Neural cell (in vitro differentiated cells): ENCODE measurements at regions not wholly inside any gene's neighbourhood (a gene's known extent, or its start where the extent isn't known, plus 50 kb on each side); places are given as distances from the start of the nearest gene placed in this dataset.

Source experiments
- H2AFZ ChIP-seq: fragments of 200-600, 300-800 bp; sonication (generic), shearing (Covaris generic); 2 replicates; pipeline ENCODE4 v1.6.0; 2014; ENCODE audit warnings: low read depth, mild to moderate bottlenecking, antibody characterized with exemption, low read length, moderate library complexity
- H3F3A ChIP-seq: fragments of 200-600 bp; shearing (Covaris generic); 2 replicates; pipeline ENCODE4 v1.6.1; 2016; ENCODE audit warnings: mild to moderate bottlenecking, moderate library complexity, mixed read lengths, antibody characterized with exemption, low read length; ENCODE audit not compliant: insufficient read depth, poor library complexity, severe bottlenecking
- H3K27ac ChIP-seq: fragments of 200-600, 300-800 bp; sonication (generic), shearing (Covaris generic); 2 replicates; pipeline ENCODE4 v1.5.1; 2014; ENCODE audit warnings: mild to moderate bottlenecking, low read length, moderate library complexity
- H3K27me3 ChIP-seq: fragments of 300-800, 200-600 bp; sonication (generic), shearing (Covaris generic); 2 replicates; pipeline ENCODE4 v1.6.0; 2014; ENCODE audit warnings: mild to moderate bottlenecking, low read depth, low read length, moderate library complexity; ENCODE audit not compliant: insufficient read depth
- H3K36me3 ChIP-seq: fragments of 300-800, 200-600 bp; sonication (generic), shearing (Covaris generic); 2 replicates; pipeline ENCODE4 v1.5.1; 2014; ENCODE audit warnings: mild to moderate bottlenecking, antibody characterized with exemption, low read length, moderate library complexity; ENCODE audit not compliant: insufficient read depth
- H3K4me2 ChIP-seq: fragments of 300-800, 200-600 bp; sonication (generic), shearing (Covaris generic); 2 replicates; pipeline ENCODE4 v1.6.0; 2014; ENCODE audit warnings: mild to moderate bottlenecking, low read length
- H3K4me3 ChIP-seq: fragments of 300-800, 200-600 bp; sonication (generic), shearing (Covaris generic); 2 replicates; pipeline ENCODE4 v1.5.1; 2014; ENCODE audit warnings: mild to moderate bottlenecking, low read length, moderate library complexity
- H3K79me2 ChIP-seq: fragments of 200-600 bp; shearing (Covaris generic); replicated peaks from 2 replicates; pipeline ENCODE4 v1.6.0; 2014; ENCODE audit warnings: mild to moderate bottlenecking, low read length, moderate library complexity; ENCODE audit not compliant: insufficient read depth
- H3K9ac ChIP-seq: fragments of 300-800, 200-600 bp; sonication (generic), shearing (Covaris generic); 2 replicates; pipeline ENCODE4 v1.6.1; 2016; ENCODE audit warnings: mild to moderate bottlenecking, low read length, mixed read lengths
- H3K9me2 ChIP-seq: fragments of 200-600 bp; shearing (Covaris generic); 2 replicates; pipeline ENCODE4 v1.6.1; 2016; ENCODE audit warnings: mild to moderate bottlenecking, low read length, mixed read lengths; ENCODE audit not compliant: insufficient read depth
- H3K9me3 ChIP-seq: fragments of 200-600, 300-800 bp; sonication (generic), shearing (Covaris generic); 2 replicates; pipeline ENCODE4 v1.6.1; 2016; ENCODE audit warnings: mild to moderate bottlenecking, mixed run types, low read length, moderate library complexity, mixed read lengths
- H4K20me1 ChIP-seq: fragments of 200-600 bp; shearing (Covaris generic); 2 replicates; pipeline ENCODE4 v1.6.1; 2016; ENCODE audit warnings: mild to moderate bottlenecking, mixed run types; ENCODE audit not compliant: insufficient read depth
- EP300 ChIP-seq: fragments of 450-650 bp; conservative IDR thresholded peaks from 2 replicates; pipeline ENCODE4 v1.6.1; 2014; ENCODE audit warnings: antibody characterized with exemption, mild to moderate bottlenecking, moderate library complexity; ENCODE audit not compliant: poor library complexity, severe bottlenecking
- EZH2 ChIP-seq: fragments of 200-600, 300-800 bp; shearing (Covaris generic), sonication (generic); IDR thresholded peaks from 2 replicates; pipeline ENCODE4 v1.6.1; 2014; ENCODE audit warnings: antibody characterized with exemption, low read length, borderline replicate concordance, mild to moderate bottlenecking; ENCODE audit not compliant: insufficient read depth, poor library complexity, severe bottlenecking
- MXI1 ChIP-seq: fragments of 450-650 bp; conservative IDR thresholded peaks from 2 replicates; pipeline ENCODE4 v1.6.1; 2014; ENCODE audit warnings: antibody characterized with exemption, mild to moderate bottlenecking; ENCODE audit not compliant: poor library complexity, severe bottlenecking
- POLR2AphosphoS5 ChIP-seq: IDR thresholded peaks from 2 replicates; pipeline ENCODE4 v1.6.1; 2012
- RAD21 ChIP-seq: fragments of 450-650 bp; conservative IDR thresholded peaks from 2 replicates; pipeline ENCODE4 v1.6.1; 2014; ENCODE audit warnings: antibody characterized with exemption, mild to moderate bottlenecking, moderate library complexity
- REST ChIP-seq: IDR thresholded peaks from 2 replicates; pipeline ENCODE4 v1.6.1; 2012; ENCODE audit warnings: borderline replicate concordance
- SMC3 ChIP-seq: fragments of 450-650 bp; conservative IDR thresholded peaks from 2 replicates; pipeline ENCODE4 v1.6.1; 2014; ENCODE audit warnings: antibody characterized with exemption, mild to moderate bottlenecking, moderate library complexity; ENCODE audit not compliant: poor library complexity
- TAF1 ChIP-seq: IDR thresholded peaks from 2 replicates; pipeline ENCODE4 v1.6.1; 2012; ENCODE audit warnings: low read depth
- TF ChIP-seq, protein P1 (sequence below): fragments of 450-650 bp; IDR thresholded peaks from 2 replicates; pipeline ENCODE4 v1.5.1; 2014; ENCODE audit warnings: antibody characterized with exemption, mild to moderate bottlenecking, moderate library complexity; ENCODE audit not compliant: poor library complexity, severe bottlenecking

DNA sequence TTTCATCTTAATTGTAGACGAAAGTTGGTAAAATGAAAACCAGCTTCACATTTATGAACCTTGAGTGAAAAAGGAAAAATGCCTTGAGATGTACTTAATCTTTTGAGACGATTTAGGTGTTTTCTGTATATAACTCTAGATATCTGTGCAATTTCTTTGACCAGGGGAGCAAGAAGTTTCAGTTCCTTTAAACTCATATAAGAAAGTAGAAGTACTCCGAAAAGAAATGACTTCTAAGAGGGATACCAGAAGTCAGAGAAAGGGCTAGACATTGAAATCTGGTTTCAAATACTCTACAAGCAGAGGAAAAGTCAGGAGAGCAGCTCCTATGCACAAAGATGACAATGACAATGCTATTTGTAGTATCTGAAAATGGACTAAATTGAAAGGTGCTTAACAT, 303.7 kb downstream of the BAMBI start:
- Histone ChIP-seq H3K36me3 (no peaks in the 10 kb centered on the region), H3K9me2 (no peaks in the 10 kb centered on the region), H3K4me3 (no peak overlapping the region), H2AFZ (no peak overlapping the region), H3K9ac (no peak overlapping the region), H3K9me3 (no peaks in the 10 kb centered on the region), H3K79me2 (no peaks in the 10 kb centered on the region), H4K20me1 (no peaks in the 10 kb centered on the region), H3K27me3 (no peaks in the 10 kb centered on the region), H3F3A (no peaks in the 10 kb centered on the region), H3K27ac (no peak overlapping the region), H3K4me2 (no peak overlapping the region)
- TF ChIP-seq TAF1: no peak
- no peak for TF ChIP-seq EZH2
- TF ChIP-seq REST: no peak
- TF ChIP-seq RAD21: no peak
- no peak for TF ChIP-seq POLR2AphosphoS5
- TF ChIP-seq, protein P1, sequence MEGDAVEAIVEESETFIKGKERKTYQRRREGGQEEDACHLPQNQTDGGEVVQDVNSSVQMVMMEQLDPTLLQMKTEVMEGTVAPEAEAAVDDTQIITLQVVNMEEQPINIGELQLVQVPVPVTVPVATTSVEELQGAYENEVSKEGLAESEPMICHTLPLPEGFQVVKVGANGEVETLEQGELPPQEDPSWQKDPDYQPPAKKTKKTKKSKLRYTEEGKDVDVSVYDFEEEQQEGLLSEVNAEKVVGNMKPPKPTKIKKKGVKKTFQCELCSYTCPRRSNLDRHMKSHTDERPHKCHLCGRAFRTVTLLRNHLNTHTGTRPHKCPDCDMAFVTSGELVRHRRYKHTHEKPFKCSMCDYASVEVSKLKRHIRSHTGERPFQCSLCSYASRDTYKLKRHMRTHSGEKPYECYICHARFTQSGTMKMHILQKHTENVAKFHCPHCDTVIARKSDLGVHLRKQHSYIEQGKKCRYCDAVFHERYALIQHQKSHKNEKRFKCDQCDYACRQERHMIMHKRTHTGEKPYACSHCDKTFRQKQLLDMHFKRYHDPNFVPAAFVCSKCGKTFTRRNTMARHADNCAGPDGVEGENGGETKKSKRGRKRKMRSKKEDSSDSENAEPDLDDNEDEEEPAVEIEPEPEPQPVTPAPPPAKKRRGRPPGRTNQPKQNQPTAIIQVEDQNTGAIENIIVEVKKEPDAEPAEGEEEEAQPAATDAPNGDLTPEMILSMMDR: no peak
- TF ChIP-seq EP300: no peak
- no peak for TF ChIP-seq SMC3
- no peak for TF ChIP-seq MXI1

- Histone ChIP-seq H3K27ac (no peak overlapping the region), H3K79me2 (no peaks in the 10 kb centered on the region), H4K20me1 (no peaks in the 10 kb centered on the region), H3K9ac (no peak overlapping the region), H2AFZ (no peak overlapping the region), H3K4me3 (no peak overlapping the region), H3K9me2 (no peaks in the 10 kb centered on the region), H3K27me3 (no peaks in the 10 kb centered on the region), H3K36me3 (no peaks in the 10 kb centered on the region), H3K9me3 (no peaks in the 10 kb centered on the region), H3K4me2 (no peak overlapping the region), H3F3A (no peaks in the 10 kb centered on the region)
- TF ChIP-seq TAF1 (no peak), RAD21 (no peak), SMC3 (no peak), REST (no peak), EZH2 (no peak), POLR2AphosphoS5 (no peak), EP300 (no peak), MXI1 (no peak)
- TF ChIP-seq, protein P1: no peak
These were observed 305.7 kb downstream of the BAMBI start for GRCh38 chr10:28982974-28983373.
